ENCODE measurements at regions not wholly inside any gene's neighbourhood (a gene's known extent, or its start where the extent isn't known, plus 50 kb on each side); places are given as distances from the start of the nearest gene placed in this dataset.
"Not testable (repeated sequence)": the region's sequence is repeated elsewhere in the genome, so short reads cannot be mapped to it uniquely, and the experiment has no call there.

- DNase-seq: no peak
These were observed 203.2 kb downstream of the LAS1L start for GRCh38 chrX:65331371-65331770.

GRCh38 chrX:65300104-65300809, 234.3 kb downstream of the LAS1L start:
- DNase-seq: no peak

- DNase-seq: not testable (repeated sequence)
These were observed 251.7 kb downstream of the LAS1L start for GRCh38 chrX:65282905-65283304.

GRCh38 chrX:65273152-65273551, 261.4 kb downstream of the LAS1L start:
- DNase-seq: no peak

- DNase-seq: no peak
These were observed 268.1 kb downstream of the LAS1L start for GRCh38 chrX:65266482-65266881.

GRCh38 chrX:65253817-65254216, 277.6 kb upstream of the ZC4H2 start:
- no peak for DNase-seq

GRCh38 chrX:65241059-65241721, 264.9 kb upstream of the ZC4H2 start:
- no peak for DNase-seq

- no peak for DNase-seq
These were observed 227.3 kb upstream of the ZC4H2 start for GRCh38 chrX:65203545-65203944.

- DNase-seq: no peak
These were observed 220.6 kb upstream of the ZC4H2 start for GRCh38 chrX:65196758-65197360.

- no peak for DNase-seq
These were observed 219.4 kb upstream of the ZC4H2 start for GRCh38 chrX:65195621-65196020.

- no peak for DNase-seq
These were observed 218.3 kb upstream of the ZC4H2 start for GRCh38 chrX:65194547-65194946.

GRCh38 chrX:65163325-65163724, 187.1 kb upstream of the ZC4H2 start:
- DNase-seq: not testable (repeated sequence)

- no peak for DNase-seq
These were observed 172.0 kb upstream of the ZC4H2 start for GRCh38 chrX:65148232-65148631.

- no peak for DNase-seq
These were observed 160.2 kb upstream of the ZC4H2 start for GRCh38 chrX:65136424-65136823.

GRCh38 chrX:65127842-65128241, 151.6 kb upstream of the ZC4H2 start:
- no peak for DNase-seq

GRCh38 chrX:65098851-65099250, 122.6 kb upstream of the ZC4H2 start:
- no peak for DNase-seq

- DNase-seq: no peak
These were observed 117.4 kb upstream of the ZC4H2 start for GRCh38 chrX:65093658-65094057.

GRCh38 chrX:65073233-65073632, 97.0 kb upstream of the ZC4H2 start:
- no peak for DNase-seq

GRCh38 chrX:65072590-65072989, 96.3 kb upstream of the ZC4H2 start:
- no peak for DNase-seq

- not testable (repeated sequence) for DNase-seq
These were observed 82.4 kb upstream of the ZC4H2 start for GRCh38 chrX:65058626-65059025.

- no peak for DNase-seq
These were observed 68.8 kb upstream of the ZC4H2 start for GRCh38 chrX:65045001-65045400.

GRCh38 chrX:65035446-65035770, 59.2 kb upstream of the ZC4H2 start:
- no peak for DNase-seq

- DNase-seq: peak; percentile 82
These were observed 58.6 kb upstream of the ZC4H2 start, which contains the start of gene ZC3H12B for GRCh38 chrX:65034668-65035445. Gene ZC3H12B (plus strand): TSS chrX:65034826.

- no peak for DNase-seq
These were observed 58.0 kb upstream of the ZC4H2 start for GRCh38 chrX:65034292-65034667.

All from midbrain (tissue), 1 donor.